Stimulated activated naive CD8-positive, alpha-beta T cell treated with anti-CD3 and anti-CD28 coated beads, Interleukin-15, Interleukin-2, amounts not matched to agents 100 ng/mL and 50 ng/mL, for 24 hours (primary cell): ENCODE measurements at regions not wholly inside any gene's neighbourhood (a gene's known extent, or its start where the extent isn't known, plus 50 kb on each side); places are given as distances from the start of the nearest gene placed in this dataset.
"Not testable (repeated sequence)": the region's sequence is repeated elsewhere in the genome, so short reads cannot be mapped to it uniquely, and the experiment has no call there.

Experiments used
- H3K27ac Mint-ChIP-seq: one replicate; pipeline ENCODE4 v1.8.0; 2021; ENCODE audit warnings: mild to moderate bottlenecking, mixed read lengths
- H3K27me3 Mint-ChIP-seq: one replicate; pipeline ENCODE4 v1.8.0; 2021; ENCODE audit warnings: mixed read lengths
- H3K36me3 Mint-ChIP-seq: one replicate; pipeline ENCODE4 v1.8.0; 2021; ENCODE audit warnings: low read depth, mixed read lengths
- H3K4me1 Mint-ChIP-seq: one replicate; pipeline ENCODE4 v1.8.0; 2021; ENCODE audit warnings: low read depth, mixed read lengths
- H3K4me3 Mint-ChIP-seq: one replicate; pipeline ENCODE4 v1.8.0; 2021; ENCODE audit warnings: mild to moderate bottlenecking, mixed read lengths
- H3K9me3 Mint-ChIP-seq: one replicate; pipeline ENCODE4 v1.8.0; 2021; ENCODE audit warnings: mixed read lengths

DNA sequence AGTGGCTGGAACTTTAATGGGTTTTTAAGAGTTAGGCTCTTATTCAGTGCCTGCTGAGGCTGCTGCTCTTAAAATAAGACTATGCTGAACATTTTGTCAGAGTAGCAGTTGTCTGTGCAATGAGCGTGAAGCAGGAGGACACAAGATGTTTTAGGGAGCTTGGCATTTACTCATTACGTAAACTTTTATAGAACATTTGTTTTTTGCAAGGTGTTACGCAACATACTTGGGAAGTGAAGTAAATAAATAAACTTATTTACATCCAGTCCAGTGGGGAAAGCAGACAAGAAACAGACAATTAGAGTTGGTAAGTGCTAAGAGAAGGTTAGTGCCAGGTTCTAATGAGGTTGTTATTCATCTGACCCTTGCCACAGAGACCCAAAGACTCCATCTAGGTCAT, 226.0 kb downstream of the HINT1 start:
- Mint-ChIP-seq H3K36me3 (no peaks in the 10 kb centered on the region), H3K27me3 (no peaks in the 10 kb centered on the region)

DNA sequence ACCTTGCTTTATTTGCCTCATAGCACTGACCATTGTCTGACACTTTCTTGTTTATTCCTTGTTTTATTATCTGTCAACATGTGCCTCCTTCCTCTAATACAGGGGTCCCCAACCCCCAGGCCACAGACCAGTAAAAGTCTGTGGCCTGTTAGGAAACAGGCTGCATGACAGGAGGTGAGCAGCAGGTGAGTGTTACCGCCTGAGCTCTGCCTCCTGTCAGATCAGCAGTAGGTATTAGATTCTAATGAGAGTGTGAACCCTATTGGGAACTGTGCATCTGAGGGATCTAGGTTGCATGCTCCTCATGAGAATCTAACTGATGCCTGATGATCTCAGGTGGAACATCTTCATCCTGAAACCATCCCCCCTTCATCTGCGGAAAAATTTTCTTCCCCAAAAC, 228.0 kb downstream of the HINT1 start:
- Mint-ChIP-seq H3K27ac (no peak overlapping the region), H3K36me3 (no peaks in the 10 kb centered on the region), H3K4me3 (no peak overlapping the region), H3K4me1 (no peaks in the 10 kb centered on the region), H3K27me3 (no peaks in the 10 kb centered on the region), H3K9me3 (no peaks in the 10 kb centered on the region)

More for the DNA sequence above, 226.0 kb downstream of the HINT1 start:
- Mint-ChIP-seq H3K4me3 (no peak overlapping the region), H3K9me3 (no peaks in the 10 kb centered on the region), H3K27ac (no peak overlapping the region), H3K4me1 (no peaks in the 10 kb centered on the region)

DNA sequence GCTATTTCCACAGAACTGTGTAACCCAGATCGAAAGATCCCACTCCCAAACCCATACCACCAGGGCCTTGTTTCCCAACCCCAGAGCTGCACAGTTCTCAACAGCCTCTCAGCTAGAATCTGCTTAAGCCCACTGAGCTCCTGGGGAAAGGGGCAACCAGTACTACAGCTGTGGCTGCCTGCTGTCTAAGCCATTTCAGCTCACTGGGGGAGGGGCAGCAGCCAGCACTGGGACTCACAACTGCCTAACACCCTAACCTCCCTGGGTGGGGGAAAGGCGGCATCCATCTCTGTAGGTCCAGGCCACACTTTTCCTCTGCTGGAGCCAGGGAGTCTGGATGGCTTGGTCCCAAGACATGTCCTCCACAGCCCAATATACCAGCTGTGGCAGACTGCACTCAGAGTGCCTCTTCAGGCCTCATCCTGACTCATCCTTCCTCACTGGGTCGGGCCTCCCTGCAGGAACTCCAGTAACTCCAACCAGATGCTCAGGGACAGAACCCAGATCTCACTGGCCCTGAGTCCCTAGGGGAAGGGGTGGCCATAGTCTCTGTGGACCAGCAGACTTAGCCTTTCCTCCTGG, 241.4 kb downstream of the HINT1 start:
- Mint-ChIP-seq H3K36me3 (no peaks in the 10 kb centered on the region), H3K9me3 (no peaks in the 10 kb centered on the region), H3K4me1 (no peaks in the 10 kb centered on the region), H3K4me3 (no peak overlapping the region), H3K27ac (no peak overlapping the region), H3K27me3 (peaks cover 11% of the 10 kb centered on the region)

DNA sequence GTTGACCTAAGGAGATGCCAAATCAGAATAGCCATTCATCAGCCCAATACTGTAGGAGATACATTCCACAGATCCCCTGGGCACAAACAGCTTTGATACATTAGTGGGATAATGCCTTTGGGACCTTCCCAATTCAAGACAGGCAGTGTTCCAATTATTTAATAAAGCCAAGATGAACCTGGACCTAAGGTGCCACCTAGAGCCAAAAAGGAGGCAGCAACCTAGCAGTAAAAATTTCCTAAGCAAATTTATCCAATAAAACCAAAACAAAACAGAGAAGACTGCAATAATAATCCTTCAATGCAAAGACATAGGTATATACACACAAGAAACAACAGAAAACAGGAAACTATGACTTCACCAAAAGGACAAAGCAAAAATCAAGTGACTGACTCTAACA, 253.0 kb downstream of the HINT1 start:
- H3K27ac Mint-ChIP-seq = no peak overlapping the region

DNA sequence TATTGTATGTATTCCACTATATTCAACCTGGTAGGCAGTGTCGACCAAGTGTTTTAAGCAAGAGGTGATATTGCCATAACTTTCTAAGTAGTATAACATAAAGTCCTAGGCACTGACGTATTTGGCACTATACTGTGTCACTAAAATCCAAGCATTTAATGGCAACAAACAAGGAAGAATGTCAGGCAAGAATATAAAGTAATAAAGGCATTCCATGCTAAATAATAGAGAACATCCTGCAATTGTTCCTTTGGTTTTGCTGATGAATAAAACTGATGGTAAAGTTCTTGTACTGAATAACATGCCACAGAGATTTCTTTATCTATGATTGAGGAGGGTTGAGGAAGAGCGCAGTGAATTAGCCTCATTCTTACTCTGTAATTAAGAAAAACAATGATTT, 256.9 kb downstream of the HINT1 start:
- H3K9me3 Mint-ChIP-seq = no peaks in the 10 kb centered on the region
- H3K4me3 Mint-ChIP-seq = no peak overlapping the region
- peaks cover 3% of the 10 kb centered on the region for H3K27me3 Mint-ChIP-seq
- H3K4me1 Mint-ChIP-seq = no peaks in the 10 kb centered on the region
- H3K27ac Mint-ChIP-seq = no peak overlapping the region
- H3K36me3 Mint-ChIP-seq = no peaks in the 10 kb centered on the region

More for the DNA sequence above, 253.0 kb downstream of the HINT1 start:
- H3K4me1 Mint-ChIP-seq = no peaks in the 10 kb centered on the region
- no peak overlapping the region for H3K4me3 Mint-ChIP-seq
- H3K27me3 Mint-ChIP-seq = peaks cover 3% of the 10 kb centered on the region
- H3K9me3 Mint-ChIP-seq = no peaks in the 10 kb centered on the region
- H3K36me3 Mint-ChIP-seq = no peaks in the 10 kb centered on the region

DNA sequence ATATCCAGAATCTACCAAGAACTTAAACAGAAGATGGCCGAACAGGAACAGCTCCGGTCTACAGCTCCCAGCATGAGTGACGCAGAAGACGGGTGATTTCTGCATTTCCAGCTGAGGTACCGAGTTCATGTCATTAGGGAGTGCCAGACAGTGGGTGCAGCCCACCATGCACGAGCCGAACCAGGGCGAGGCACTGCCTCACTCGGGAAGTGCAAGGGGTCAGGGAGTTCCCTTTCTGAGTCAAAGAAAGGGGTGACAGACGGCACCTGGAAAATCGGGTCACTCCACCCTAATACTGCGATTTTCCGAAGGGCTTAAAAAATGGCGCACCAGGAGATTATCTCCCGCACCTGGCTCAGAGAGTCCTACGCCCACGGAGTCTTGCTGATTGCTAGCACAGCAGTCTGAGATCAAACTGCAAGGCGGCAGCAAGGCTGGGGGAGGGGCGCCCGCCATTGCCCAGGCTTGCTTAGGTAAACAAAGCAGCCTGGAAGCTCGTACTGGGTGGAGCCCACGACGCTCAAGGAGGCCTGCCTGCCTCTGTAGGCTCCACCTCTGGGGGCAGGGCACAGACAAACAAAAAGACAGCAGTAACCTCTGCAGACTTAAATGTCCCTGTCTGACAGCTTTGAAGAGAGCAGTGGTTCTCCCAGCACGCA, 267.4 kb downstream of the HINT1 start:
- not testable (repeated sequence) for H3K4me3 Mint-ChIP-seq, H3K4me1 Mint-ChIP-seq, H3K36me3 Mint-ChIP-seq, H3K27ac Mint-ChIP-seq
- H3K9me3 Mint-ChIP-seq = peaks cover 12% of the 10 kb centered on the region
- peaks cover 18% of the 10 kb centered on the region for H3K27me3 Mint-ChIP-seq

DNA sequence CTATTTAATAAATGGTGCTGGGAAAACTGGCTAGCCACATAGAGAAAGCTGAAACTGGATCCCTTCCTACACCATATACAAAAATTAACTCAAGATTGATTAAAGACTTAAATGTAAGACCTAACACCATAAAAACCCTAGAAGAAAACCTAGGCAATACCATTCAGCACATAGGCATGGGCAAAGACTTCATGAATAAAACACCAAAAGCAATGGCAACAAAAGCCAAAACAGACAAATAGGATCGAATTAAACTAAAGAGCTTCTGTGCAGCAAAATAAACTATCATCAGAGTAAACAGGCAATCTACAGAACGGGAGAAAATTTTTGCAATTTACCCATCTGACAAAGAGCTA, 267.9 kb downstream of the HINT1 start:
- H3K36me3 Mint-ChIP-seq, H3K27ac Mint-ChIP-seq, H3K4me3 Mint-ChIP-seq, H3K4me1 Mint-ChIP-seq: not testable (repeated sequence)
- Mint-ChIP-seq H3K9me3 (peaks cover 12% of the 10 kb centered on the region), H3K27me3 (peaks cover 22% of the 10 kb centered on the region)

DNA sequence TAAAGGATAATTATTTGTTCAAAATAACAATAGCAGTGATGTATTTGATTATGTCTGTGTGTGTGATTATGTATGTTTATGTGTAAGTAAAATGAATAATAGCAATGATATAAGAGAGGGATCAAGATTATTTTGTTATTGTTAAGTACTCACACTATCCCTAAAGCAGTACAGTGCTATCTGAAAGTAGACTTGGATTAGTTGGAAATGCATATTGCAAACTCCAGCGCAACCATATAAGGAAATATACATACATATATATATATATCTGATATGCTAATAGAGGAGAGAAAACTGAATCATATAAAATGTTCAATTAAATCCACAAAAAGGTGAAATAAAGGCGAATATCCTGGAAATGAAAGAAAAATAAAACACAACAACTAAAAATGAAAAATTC, 268.4 kb downstream of the HINT1 start:
- Mint-ChIP-seq H3K4me3 (no peak overlapping the region), H3K36me3 (no peaks in the 10 kb centered on the region), H3K9me3 (peaks cover 12% of the 10 kb centered on the region), H3K27ac (no peak overlapping the region), H3K4me1 (no peaks in the 10 kb centered on the region), H3K27me3 (peaks cover 24% of the 10 kb centered on the region)

DNA sequence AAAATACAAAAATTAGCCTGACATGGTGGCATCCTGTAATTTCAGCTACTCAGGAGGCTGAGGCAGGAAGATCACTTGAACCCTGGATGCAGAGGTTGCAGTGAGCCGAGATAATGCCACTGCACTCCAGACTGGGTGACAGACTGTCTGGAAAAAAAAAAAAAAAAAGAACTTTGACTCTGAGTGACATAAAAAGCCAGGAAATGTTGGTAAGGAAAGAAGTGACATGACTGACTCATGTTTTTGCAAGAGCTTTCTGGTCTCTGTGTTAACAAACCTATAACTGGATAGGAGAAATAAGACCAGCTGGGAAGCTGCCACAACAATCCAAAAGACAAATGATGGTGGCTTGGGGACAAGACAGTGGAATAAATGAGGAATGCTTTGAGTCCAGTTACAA, 272.1 kb downstream of the HINT1 start:
- no peaks in the 10 kb centered on the region for H3K4me1 Mint-ChIP-seq
- no peaks in the 10 kb centered on the region for H3K36me3 Mint-ChIP-seq
- no peak overlapping the region for H3K27ac Mint-ChIP-seq
- H3K9me3 Mint-ChIP-seq = peaks cover 8% of the 10 kb centered on the region
- peaks cover 43% of the 10 kb centered on the region for H3K27me3 Mint-ChIP-seq
- no peak overlapping the region for H3K4me3 Mint-ChIP-seq

DNA sequence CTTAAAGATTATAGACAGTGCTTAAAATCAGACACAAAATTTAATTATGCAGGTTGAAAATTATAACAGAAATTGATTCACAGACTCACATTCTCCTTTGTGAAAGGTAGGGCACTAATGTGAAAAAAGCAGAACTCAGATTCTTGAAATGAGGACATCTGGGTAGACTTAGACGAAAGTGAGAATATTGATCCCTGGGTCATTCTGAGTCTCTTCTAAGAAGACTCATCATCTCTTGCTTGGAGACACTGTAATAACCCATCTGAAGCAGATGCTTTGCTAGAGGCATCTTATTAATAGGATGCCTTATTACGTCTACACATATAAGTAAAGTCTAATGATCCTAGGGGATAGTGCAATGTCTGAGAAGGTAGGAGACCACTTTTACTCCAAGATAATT, 274.4 kb downstream of the HINT1 start:
- no peak overlapping the region for H3K4me3 Mint-ChIP-seq
- peaks cover 6% of the 10 kb centered on the region for H3K4me1 Mint-ChIP-seq
- H3K27me3 Mint-ChIP-seq = peaks cover 52% of the 10 kb centered on the region
- H3K9me3 Mint-ChIP-seq = peaks cover 4% of the 10 kb centered on the region
- H3K36me3 Mint-ChIP-seq = no peaks in the 10 kb centered on the region
- H3K27ac Mint-ChIP-seq = no peak overlapping the region

DNA sequence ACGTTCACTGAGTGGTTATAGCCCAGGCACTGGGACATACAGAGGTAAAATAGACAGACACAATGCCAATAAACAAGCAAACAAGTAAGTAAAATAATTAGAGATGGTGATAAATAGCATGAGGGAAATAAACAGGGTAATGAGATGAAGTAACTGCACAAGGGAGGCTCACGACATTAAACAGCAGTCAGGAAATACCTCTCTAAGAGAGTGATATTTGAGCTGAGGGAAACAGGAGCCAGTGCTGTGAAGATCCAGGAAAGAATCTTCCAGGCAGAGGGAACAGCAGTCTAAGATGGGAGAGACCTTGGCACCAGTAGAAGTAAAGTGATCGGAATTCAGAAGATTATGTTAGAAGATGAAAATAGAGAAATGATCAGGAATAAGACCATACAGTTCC, 279.4 kb downstream of the HINT1 start:
- H3K4me3 Mint-ChIP-seq = no peak overlapping the region
- H3K27me3 Mint-ChIP-seq = peaks cover 31% of the 10 kb centered on the region
- no peaks in the 10 kb centered on the region for H3K36me3 Mint-ChIP-seq
- no peaks in the 10 kb centered on the region for H3K9me3 Mint-ChIP-seq
- H3K4me1 Mint-ChIP-seq = peaks cover 6% of the 10 kb centered on the region
- no peak overlapping the region for H3K27ac Mint-ChIP-seq

DNA sequence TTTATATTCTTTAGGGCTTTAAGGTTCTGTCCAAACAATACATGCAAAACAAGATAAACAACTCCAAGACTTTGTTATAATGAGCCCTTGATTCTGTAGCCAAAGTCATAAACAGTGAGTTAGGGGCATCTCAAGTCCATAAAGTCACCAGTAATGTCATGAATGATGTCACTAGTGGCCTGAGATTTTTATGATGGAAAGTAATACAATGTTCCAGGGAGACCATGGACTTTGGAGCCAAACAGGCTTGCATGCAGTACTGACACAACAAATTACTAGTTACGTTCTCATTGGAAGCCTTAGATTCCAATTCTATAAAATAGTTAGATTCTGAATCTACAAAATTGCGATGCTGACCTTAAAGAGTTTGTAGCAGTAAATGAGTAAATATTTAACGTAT, 280.0 kb downstream of the HINT1 start:
- H3K9me3 Mint-ChIP-seq = no peaks in the 10 kb centered on the region
- no peak overlapping the region for H3K27ac Mint-ChIP-seq

DNA sequence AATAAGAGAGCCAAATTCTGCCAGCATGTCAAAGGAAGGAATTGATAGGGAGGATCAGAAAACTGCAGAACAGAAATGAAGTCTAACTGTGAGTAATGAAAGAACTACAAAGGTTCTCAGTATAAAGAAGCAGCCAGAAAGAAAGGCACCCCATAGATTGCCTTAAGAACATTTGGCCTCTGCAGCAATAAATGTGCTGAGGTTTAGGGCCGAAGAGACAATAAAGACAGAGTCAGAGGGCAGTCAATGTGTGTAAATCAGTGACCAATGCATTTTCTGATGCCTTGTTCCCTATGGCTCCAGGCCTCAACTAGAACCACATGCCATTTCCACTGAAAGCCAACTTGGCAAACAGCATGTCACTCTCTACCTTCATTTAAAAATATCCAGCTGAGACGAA, 281.0 kb downstream of the HINT1 start:
- peaks cover 21% of the 10 kb centered on the region for H3K27me3 Mint-ChIP-seq

More for the DNA sequence above, 280.0 kb downstream of the HINT1 start:
- H3K4me3 Mint-ChIP-seq = no peak overlapping the region
- H3K27me3 Mint-ChIP-seq = peaks cover 25% of the 10 kb centered on the region
- H3K4me1 Mint-ChIP-seq = peaks cover 6% of the 10 kb centered on the region
- H3K36me3 Mint-ChIP-seq = no peaks in the 10 kb centered on the region

DNA sequence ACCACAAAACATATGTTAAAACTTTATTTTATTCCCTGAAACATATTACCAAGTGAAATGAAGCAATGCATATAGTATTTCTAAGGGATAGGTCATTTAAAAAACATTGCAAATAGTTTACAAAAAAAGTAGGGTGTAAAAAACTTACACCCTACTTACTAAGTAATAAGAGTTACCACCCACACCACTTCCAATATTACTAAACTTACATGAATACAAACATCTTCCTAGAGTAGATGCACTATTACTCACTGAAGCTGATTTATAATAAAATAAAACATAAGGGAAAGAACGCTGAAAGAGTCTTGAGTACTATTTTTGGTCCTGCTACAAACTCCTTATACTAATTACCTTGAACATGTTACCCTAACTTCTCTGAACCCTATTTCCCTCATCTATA, 289.4 kb downstream of the HINT1 start:
- Mint-ChIP-seq H3K27me3 (no peaks in the 10 kb centered on the region), H3K4me3 (no peak overlapping the region), H3K4me1 (no peaks in the 10 kb centered on the region), H3K36me3 (no peaks in the 10 kb centered on the region), H3K27ac (no peak overlapping the region), H3K9me3 (no peaks in the 10 kb centered on the region)

More for the DNA sequence above, 281.0 kb downstream of the HINT1 start:
- Mint-ChIP-seq H3K4me1 (peaks cover 6% of the 10 kb centered on the region), H3K36me3 (no peaks in the 10 kb centered on the region), H3K4me3 (no peak overlapping the region), H3K27ac (no peak overlapping the region), H3K9me3 (no peaks in the 10 kb centered on the region)

DNA sequence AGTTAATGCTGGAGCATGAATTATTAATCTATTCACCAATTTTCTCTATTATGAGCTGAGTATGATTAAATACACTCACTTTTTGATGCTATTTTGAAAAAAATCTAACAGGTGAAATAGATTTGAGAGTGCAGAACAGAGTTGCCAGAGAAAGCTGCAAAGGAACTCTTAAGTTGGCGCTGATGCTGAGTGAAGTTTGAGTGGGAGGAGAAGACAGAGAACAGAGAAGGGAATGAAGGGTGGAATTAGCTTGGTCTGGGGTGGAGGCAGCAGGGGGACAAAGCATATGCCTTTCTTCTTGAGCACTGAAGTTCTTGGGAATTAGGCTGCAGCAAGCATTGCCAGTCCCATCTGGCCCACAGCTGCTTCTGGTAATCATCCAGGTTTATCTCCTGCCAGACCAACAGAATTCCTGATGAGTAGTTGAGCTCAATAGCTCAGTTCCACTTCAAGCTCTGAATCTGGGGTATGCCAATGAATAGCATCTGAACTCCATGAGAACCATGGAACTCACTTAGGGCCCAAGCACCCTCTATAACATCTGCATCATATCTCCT, 290.1 kb downstream of the HINT1 start:
- H3K27ac Mint-ChIP-seq = no peak overlapping the region
- H3K9me3 Mint-ChIP-seq = no peaks in the 10 kb centered on the region
- H3K4me1 Mint-ChIP-seq = no peaks in the 10 kb centered on the region
- no peak overlapping the region for H3K4me3 Mint-ChIP-seq
- H3K27me3 Mint-ChIP-seq = no peaks in the 10 kb centered on the region
- no peaks in the 10 kb centered on the region for H3K36me3 Mint-ChIP-seq
